ENCODE measurements at regions not wholly inside any gene's neighbourhood (a gene's known extent, or its start where the extent isn't known, plus 50 kb on each side); places are given as distances from the start of the nearest gene placed in this dataset.

- 94% methylated on average over 6 of the region's 9 CpGs for WGBS (ENCODE audit: insufficient coverage)
- no peaks in the 10 kb centered on the region for H3K36me3 Mint-ChIP-seq
- H3K9me3 ChIP-seq, result no peaks in the 10 kb centered on the region
- no peaks in the 10 kb centered on the region for H3K27me3 ChIP-seq (replicated peaks in 1 of 2; ENCODE audit: control insufficient read depth in 2 of 2, extremely low read depth in 1 of 2, insufficient read depth in 2 of 2, low read length in 1 of 2)
- POLR2A ChIA-PET, result no interaction called here
- H3K4me1 Mint-ChIP-seq, result peaks cover 32 to 45% (median 34%) of the 10 kb centered on the region in 3 donors
- no peaks in the 10 kb centered on the region for H3K9me3 Mint-ChIP-seq
- H3K4me3 Mint-ChIP-seq, result no peak overlapping the region
- H3K27ac Mint-ChIP-seq, result peak overlapping the region in 1 of 2 donors; percentile 40
- H3K27me3 Mint-ChIP-seq, result peaks cover 0 to 5% of the 10 kb centered on the region in 2 donors
- no peak overlapping the region for H3K4me3 ChIP-seq (ENCODE audit: control insufficient read depth in 1 of 2, extremely low read depth in 1 of 2, low read length in 1 of 2)
- CTCF ChIA-PET, result no interaction called here
- H3K4me1 ChIP-seq (ENCODE audit: control insufficient read depth in 1 of 2, extremely low read depth in 1 of 2, insufficient read depth in 2 of 2, low read length in 2 of 2), result peaks cover 19 to 28% of the 10 kb centered on the region in 2 experiments
- ATAC-seq (replicated peaks in 1 of 4) (no peak), DNase-seq (no peak)
- no peaks in the 10 kb centered on the region for H3K36me3 ChIP-seq (ENCODE audit: control insufficient read depth in 2 of 2, extremely low read depth in 1 of 2, insufficient read depth in 1 of 2, low read length in 1 of 2)
- H3K27ac ChIP-seq (ENCODE audit: low read length), result no peak overlapping the region
These were observed 217.0 kb downstream of the PDCD6IP start for GRCh38 chr3:34015204-34016142.

- ATAC-seq (replicated peaks in 1 of 4), result peak; percentile 50 to 76 (median 75)
- H3K27ac Mint-ChIP-seq, result peak overlapping the region; percentile 74 to 91
- H3K4me1 Mint-ChIP-seq, result peaks cover 38 to 56% (median 42%) of the 10 kb centered on the region in 3 donors
These were observed 218.6 kb downstream of the PDCD6IP start for GRCh38 chr3:34016925-34017587.

GRCh38 chr3:34017757-34018156 is 219.3 kb downstream of the PDCD6IP start:
- CTCF ChIA-PET, result no interaction called here
- H3K27ac ChIP-seq (ENCODE audit: low read length), result no peak overlapping the region
- peaks cover 0 to 5% of the 10 kb centered on the region in 2 donors for H3K27me3 Mint-ChIP-seq
- ATAC-seq (replicated peaks in 1 of 4), result no peak
- H3K4me3 Mint-ChIP-seq, result peak overlapping the region in 2 of 3 donors; percentile 28 to 62
- H3K27ac Mint-ChIP-seq, result peak overlapping the region in 1 of 2 donors; percentile 91
- POLR2A ChIA-PET, result interaction anchor here in 1 of 2 donors (0.6 kb wide), 2 partner anchors 27 to 52 kb away, joined by 3 to 5 read pairs; no protein-coding TSS in a partner anchor
- no peak overlapping the region for H3K4me3 ChIP-seq (ENCODE audit: control insufficient read depth in 1 of 2, extremely low read depth in 1 of 2, low read length in 1 of 2)
- H3K27me3 ChIP-seq (replicated peaks in 1 of 2; ENCODE audit: control insufficient read depth in 2 of 2, extremely low read depth in 1 of 2, insufficient read depth in 2 of 2, low read length in 1 of 2), result peaks cover 0 to 3% of the 10 kb centered on the region in 2 experiments
- no peaks in the 10 kb centered on the region for H3K36me3 ChIP-seq (ENCODE audit: control insufficient read depth in 2 of 2, extremely low read depth in 1 of 2, insufficient read depth in 1 of 2, low read length in 1 of 2)
- peaks cover 38 to 56% (median 42%) of the 10 kb centered on the region in 3 donors for H3K4me1 Mint-ChIP-seq
- H3K9me3 Mint-ChIP-seq, result no peaks in the 10 kb centered on the region
- H3K36me3 Mint-ChIP-seq, result no peaks in the 10 kb centered on the region
- H3K9me3 ChIP-seq, result no peaks in the 10 kb centered on the region
- H3K4me1 ChIP-seq (ENCODE audit: control insufficient read depth in 1 of 2, extremely low read depth in 1 of 2, insufficient read depth in 2 of 2, low read length in 2 of 2), result peaks cover 19 to 28% of the 10 kb centered on the region in 2 experiments
- DNase-seq, result no peak

More at GRCh38 chr3:34016925-34017587, 218.6 kb downstream of the PDCD6IP start:
- Histone ChIP-seq H3K36me3 (ENCODE audit: control insufficient read depth in 2 of 2, extremely low read depth in 1 of 2, insufficient read depth in 1 of 2, low read length in 1 of 2) (no peaks in the 10 kb centered on the region), H3K27me3 (replicated peaks in 1 of 2; ENCODE audit: control insufficient read depth in 2 of 2, extremely low read depth in 1 of 2, insufficient read depth in 2 of 2, low read length in 1 of 2) (peaks cover 0 to 3% of the 10 kb centered on the region in 2 experiments), H3K9me3 (no peaks in the 10 kb centered on the region), H3K4me1 (ENCODE audit: control insufficient read depth in 1 of 2, extremely low read depth in 1 of 2, insufficient read depth in 2 of 2, low read length in 2 of 2) (peaks cover 19 to 28% of the 10 kb centered on the region in 2 experiments), H3K27ac (ENCODE audit: low read length) (peak overlapping the region; percentile 45), H3K4me3 (ENCODE audit: control insufficient read depth in 1 of 2, extremely low read depth in 1 of 2, low read length in 1 of 2) (no peak overlapping the region)
- Mint-ChIP-seq H3K27me3 (peaks cover 0 to 5% of the 10 kb centered on the region in 2 donors), H3K36me3 (no peaks in the 10 kb centered on the region), H3K4me3 (peak overlapping the region; percentile 28 to 62 (median 35)), H3K9me3 (no peaks in the 10 kb centered on the region)
- ChIA-PET POLR2A (interaction anchor here in 1 of 2 donors (0.6 kb wide), 2 partner anchors 27 to 53 kb away, joined by 3 to 5 read pairs; no protein-coding TSS in a partner anchor), CTCF (no interaction called here)
- no CpG with 5 or more reads among the region's 6 CpGs for WGBS (ENCODE audit: insufficient coverage)
- peak in 22 of 35 experiments; percentile 2 to 51 (median 10) for DNase-seq

- H3K4me1 ChIP-seq (ENCODE audit: control insufficient read depth in 1 of 2, extremely low read depth in 1 of 2, insufficient read depth in 2 of 2, low read length in 2 of 2), result peaks cover 19 to 28% of the 10 kb centered on the region in 2 experiments
- POLR2A ChIA-PET, result no interaction called here
These were observed 220.7 kb downstream of the PDCD6IP start for GRCh38 chr3:34019158-34019557.

GRCh38 chr3:34020170-34020569 is 221.7 kb downstream of the PDCD6IP start:
- no peaks in the 10 kb centered on the region for H3K9me3 ChIP-seq
- H3K27me3 ChIP-seq (replicated peaks in 1 of 2; ENCODE audit: control insufficient read depth in 2 of 2, extremely low read depth in 1 of 2, insufficient read depth in 2 of 2, low read length in 1 of 2), result peaks cover 0 to 3% of the 10 kb centered on the region in 2 experiments
- Mint-ChIP-seq H3K9me3 (no peaks in the 10 kb centered on the region), H3K27ac (no peak overlapping the region), H3K4me3 (no peak overlapping the region), H3K27me3 (peaks cover 0 to 5% of the 10 kb centered on the region in 2 donors), H3K36me3 (no peaks in the 10 kb centered on the region), H3K4me1 (peaks cover 37 to 53% (median 42%) of the 10 kb centered on the region in 3 donors)
- no peak overlapping the region for H3K27ac ChIP-seq (ENCODE audit: low read length)
- peaks cover 19 to 28% of the 10 kb centered on the region in 2 experiments for H3K4me1 ChIP-seq (ENCODE audit: control insufficient read depth in 1 of 2, extremely low read depth in 1 of 2, insufficient read depth in 2 of 2, low read length in 2 of 2)
- POLR2A ChIA-PET, result no interaction called here
- no peak overlapping the region for H3K4me3 ChIP-seq (ENCODE audit: control insufficient read depth in 1 of 2, extremely low read depth in 1 of 2, low read length in 1 of 2)
- no peaks in the 10 kb centered on the region for H3K36me3 ChIP-seq (ENCODE audit: control insufficient read depth in 2 of 2, extremely low read depth in 1 of 2, insufficient read depth in 1 of 2, low read length in 1 of 2)
- no peak for ATAC-seq (replicated peaks in 1 of 4)
- CTCF ChIA-PET, result no interaction called here
- no peak for DNase-seq

More at GRCh38 chr3:34019158-34019557, 220.7 kb downstream of the PDCD6IP start:
- ATAC-seq (replicated peaks in 1 of 4) (no peak), DNase-seq (no peak)
- Mint-ChIP-seq H3K27ac (no peak overlapping the region), H3K36me3 (no peaks in the 10 kb centered on the region), H3K27me3 (peaks cover 0 to 5% of the 10 kb centered on the region in 2 donors), H3K9me3 (no peaks in the 10 kb centered on the region), H3K4me3 (no peak overlapping the region), H3K4me1 (peaks cover 38 to 56% (median 42%) of the 10 kb centered on the region in 3 donors)
- Histone ChIP-seq H3K9me3 (no peaks in the 10 kb centered on the region), H3K27me3 (replicated peaks in 1 of 2; ENCODE audit: control insufficient read depth in 2 of 2, extremely low read depth in 1 of 2, insufficient read depth in 2 of 2, low read length in 1 of 2) (peaks cover 0 to 3% of the 10 kb centered on the region in 2 experiments), H3K27ac (ENCODE audit: low read length) (no peak overlapping the region), H3K36me3 (ENCODE audit: control insufficient read depth in 2 of 2, extremely low read depth in 1 of 2, insufficient read depth in 1 of 2, low read length in 1 of 2) (no peaks in the 10 kb centered on the region), H3K4me3 (ENCODE audit: control insufficient read depth in 1 of 2, extremely low read depth in 1 of 2, low read length in 1 of 2) (no peak overlapping the region)
- no CpG with 5 or more reads among the region's 2 CpGs for WGBS (ENCODE audit: insufficient coverage)
- CTCF ChIA-PET, result no interaction called here
